ENCODE measurements at regions not wholly inside any gene's neighbourhood (a gene's known extent, or its start where the extent isn't known, plus 50 kb on each side); places are given as distances from the start of the nearest gene placed in this dataset.

- TF ChIP-seq SAP30 (IDR thresholded peaks at IDR 0.05; ENCODE audit: insufficient read depth, insufficient replicate concordance, low read length): no peak
- no peak for TF ChIP-seq SP4 (IDR thresholded peaks at IDR 0.05; ENCODE audit: low read length)
- no peak for TF ChIP-seq HDAC2 (IDR thresholded peaks at IDR 0.05; ENCODE audit: borderline replicate concordance in 1 of 2, low read depth in 2 of 2, low read length in 2 of 2)
- no peak for TF ChIP-seq USF2 (IDR thresholded peaks at IDR 0.05; ENCODE audit: low read length)
Observed at GRCh38 chr5:123817267-123817666, 305.3 kb downstream of the CSNK1G3 start (continued).

Measured in H1 (cell line).